ENCODE measurements at regions not wholly inside any gene's neighbourhood (a gene's known extent, or its start where the extent isn't known, plus 50 kb on each side); places are given as distances from the start of the nearest gene placed in this dataset.
"Not testable (repeated sequence)": the region's sequence is repeated elsewhere in the genome, so short reads cannot be mapped to it uniquely, and the experiment has no call there.

DNA sequence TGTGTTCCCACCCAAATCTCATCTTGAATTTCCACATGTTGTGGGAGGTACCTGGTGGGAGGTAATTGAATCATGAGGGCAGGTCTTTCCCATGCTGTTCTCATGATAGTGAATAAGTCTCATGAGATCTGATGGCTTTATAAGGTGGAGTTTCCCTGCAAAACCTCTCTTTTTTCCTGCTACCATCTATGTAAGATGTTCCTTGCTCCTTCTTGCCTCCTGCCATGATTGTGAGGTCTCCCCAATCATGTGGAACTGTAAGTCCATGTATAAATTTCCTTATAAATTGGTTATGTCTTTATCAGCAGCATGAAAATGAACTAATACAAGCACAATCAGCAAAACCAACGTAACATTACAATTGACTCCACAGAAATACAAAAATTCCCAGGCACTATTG, 814.8 kb upstream of the CITED2 start:
- not testable (repeated sequence) for DNase-seq (ENCODE audit: low read depth)

DNA sequence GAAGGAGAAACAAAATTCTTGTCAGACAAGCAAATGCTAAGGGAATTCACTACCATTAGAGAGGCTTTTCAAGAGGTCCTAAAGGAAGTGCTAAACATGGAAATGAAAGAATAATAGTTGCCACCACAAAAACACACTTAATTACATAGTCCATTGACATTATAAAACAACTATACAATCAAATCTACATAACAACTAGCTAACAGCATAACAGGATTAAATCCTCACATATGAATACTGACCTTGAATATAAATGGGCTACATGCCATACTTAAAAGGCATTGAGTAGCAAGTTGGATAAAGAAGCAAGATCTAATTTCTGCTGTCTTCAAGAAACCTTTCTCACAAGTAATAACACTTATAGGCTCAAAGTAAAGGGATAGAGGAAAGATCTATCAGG, 811.5 kb upstream of the CITED2 start:
- DNase-seq (ENCODE audit: low read depth): no peak

DNA sequence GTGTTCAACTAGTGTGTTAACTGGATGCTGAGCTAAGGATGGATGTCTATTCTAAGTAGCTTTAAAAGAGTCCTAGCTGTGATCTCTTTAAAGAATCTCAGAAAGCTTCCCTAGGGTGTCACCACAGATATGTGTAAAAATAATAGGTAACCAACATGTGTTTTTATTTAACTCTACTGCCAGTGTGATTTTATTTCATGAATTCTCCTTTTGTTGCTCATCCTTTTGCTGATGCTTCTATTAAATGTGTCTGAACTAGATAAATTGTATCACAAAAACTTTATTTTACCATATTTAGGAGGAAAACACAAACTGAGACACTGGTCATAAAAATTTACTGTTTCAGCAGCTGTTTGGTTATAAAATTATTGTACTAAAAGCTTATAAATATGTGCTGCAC, 809.4 kb upstream of the CITED2 start:
- no peak for DNase-seq (ENCODE audit: low read depth)

DNA sequence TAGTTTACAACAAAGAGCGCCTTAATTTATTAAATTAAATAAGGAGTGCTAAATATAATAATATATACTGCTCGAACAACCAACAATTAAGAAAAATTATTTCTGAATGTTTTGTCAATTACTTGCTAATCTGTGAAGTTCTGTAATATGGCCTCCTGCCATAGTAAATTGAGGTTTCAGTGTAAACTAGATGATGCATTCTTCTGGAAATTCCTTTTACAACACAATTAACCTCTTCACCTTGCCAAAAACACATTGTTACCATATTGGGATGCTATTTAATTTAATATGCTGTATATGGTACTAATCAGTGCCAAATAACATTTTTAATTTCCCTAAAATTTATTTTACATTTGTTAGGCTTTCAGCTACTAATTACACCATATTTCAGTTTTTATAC, 808.4 kb upstream of the CITED2 start:
- no peak for DNase-seq (ENCODE audit: low read depth)

DNA sequence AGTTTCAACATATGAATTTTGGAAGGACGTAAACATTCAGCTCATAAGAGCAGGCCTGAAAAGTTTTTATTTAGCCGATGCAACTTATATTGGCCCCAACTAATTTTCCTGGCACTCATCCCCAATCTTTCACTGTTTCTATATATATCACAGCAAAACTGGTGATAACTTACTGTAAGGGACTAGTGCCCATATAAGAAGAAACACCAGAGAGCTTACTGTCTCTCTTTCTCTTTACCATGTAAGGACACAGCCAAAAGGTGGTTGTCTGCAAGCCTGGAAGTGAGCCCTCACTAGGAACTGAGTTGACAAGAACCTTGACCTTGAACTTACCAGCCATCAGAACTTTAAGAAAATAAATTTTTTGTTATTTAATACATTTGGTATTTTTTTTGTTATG, 807.4 kb upstream of the CITED2 start:
- no peak for DNase-seq (ENCODE audit: low read depth)

DNA sequence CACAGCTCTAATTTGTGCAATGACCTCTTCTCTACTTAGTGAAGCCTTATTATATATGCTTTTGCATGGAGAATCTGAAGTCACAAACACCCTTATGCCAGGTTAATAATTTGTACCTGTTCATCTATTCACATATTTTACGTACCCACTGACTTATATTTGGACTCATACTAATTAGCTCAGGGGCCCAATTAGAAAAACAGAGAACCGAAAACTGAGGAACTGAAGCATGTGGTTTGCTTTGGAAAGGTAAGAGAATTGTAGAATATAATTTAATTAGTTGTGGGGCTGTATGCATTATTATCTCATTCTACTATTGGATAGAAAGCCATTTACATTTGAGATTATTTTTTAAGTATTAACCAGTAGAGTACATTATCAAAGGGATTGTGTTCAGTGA, 805.9 kb upstream of the CITED2 start:
- no peak for DNase-seq (ENCODE audit: low read depth)

DNA sequence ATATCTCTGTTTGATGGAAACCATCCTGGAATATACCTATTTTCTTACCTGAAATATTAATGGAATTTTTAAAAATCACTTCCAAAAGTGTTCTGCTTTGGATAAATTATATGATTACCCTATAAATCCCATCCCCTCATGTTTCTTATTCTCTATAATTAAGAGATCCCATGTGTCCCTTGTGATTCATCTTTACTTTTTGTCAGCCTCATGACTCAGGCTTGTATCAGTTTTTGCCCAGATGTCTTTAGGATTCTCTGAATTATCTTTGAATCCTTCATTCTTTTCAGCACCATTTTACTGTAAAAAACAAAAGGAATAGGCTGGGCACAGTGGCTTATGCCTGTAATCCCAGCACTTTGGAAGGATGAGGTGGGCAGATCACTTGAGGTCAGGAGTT, 804.5 kb upstream of the CITED2 start:
- no peak for DNase-seq (ENCODE audit: low read depth)

DNA sequence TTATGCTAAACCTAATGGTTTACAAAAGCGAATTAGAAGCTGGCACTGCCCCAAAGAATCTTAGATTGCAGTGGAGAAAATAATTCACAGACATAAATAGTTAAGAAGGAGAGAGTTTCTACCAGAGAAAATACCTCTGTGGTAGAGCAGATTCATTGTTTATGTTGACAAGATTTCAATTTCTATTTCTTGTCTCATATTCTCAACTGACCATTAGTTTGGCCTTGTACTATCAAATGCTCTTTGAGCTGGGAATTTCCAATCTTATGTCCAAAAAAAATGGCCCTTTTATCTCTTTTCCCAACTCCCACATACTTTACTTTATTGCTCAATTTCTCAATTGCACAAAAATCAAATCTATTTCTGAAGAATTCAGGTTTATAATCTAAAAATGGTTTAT, 804.1 kb upstream of the CITED2 start:
- DNase-seq (ENCODE audit: low read depth): no peak

DNA sequence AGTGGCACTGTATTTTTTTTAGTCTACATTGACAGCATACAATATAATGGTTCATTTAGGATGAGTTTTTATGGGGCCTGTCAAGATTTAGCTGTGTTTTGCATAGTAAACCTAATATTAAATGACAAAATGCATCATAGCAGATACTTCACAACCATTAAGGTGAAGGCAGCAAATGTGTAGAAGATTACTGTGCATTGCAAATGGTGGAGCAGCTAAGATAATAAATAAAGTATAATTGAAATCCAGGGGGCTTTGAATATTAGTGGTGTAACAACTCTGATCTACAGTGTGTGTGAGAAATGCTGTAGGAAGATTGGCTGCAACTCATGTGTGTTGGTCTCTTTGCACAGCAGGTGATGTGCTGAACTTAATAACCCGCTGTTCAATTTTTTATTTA, 801.9 kb upstream of the CITED2 start:
- no peak for DNase-seq (ENCODE audit: low read depth)

DNA sequence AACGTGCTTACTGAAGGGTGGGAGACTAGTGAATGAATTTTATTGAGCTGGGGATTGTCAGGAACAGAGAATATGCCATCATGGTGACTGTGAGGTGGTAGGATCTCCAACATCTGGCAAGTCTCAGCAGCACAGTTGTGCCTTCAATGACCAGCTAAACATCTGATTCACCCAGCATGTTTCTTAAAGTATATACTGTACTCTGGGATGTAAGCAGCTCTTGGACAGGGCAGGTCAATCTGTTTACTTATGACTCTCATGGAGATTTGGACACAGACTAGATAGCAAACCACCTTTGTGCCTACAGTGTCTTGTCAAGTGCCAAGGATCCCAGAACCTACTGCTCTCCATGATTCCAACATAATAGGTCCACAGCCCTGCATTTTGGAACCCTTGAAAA, 801.0 kb upstream of the CITED2 start:
- DNase-seq (ENCODE audit: low read depth): no peak

DNA sequence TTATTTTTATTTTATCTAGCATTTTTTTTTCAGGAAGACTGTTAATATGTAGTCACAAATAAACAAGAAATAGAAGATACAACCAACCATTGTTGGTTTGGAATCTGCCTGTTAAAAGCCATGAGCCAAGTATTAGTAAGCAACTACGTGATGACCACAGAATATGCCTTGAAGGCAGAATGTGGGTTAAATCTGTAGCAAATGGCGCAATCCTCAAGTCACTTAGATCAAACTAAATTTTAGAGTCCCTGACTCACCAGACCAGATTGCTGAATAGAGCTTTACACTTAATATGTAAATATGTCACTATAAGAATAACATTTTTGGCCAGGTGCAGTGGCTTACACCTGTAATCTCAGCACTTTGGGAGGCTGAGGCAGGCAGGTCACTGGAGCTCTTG, 800.1 kb upstream of the CITED2 start:
- DNase-seq (ENCODE audit: low read depth): no peak

DNA sequence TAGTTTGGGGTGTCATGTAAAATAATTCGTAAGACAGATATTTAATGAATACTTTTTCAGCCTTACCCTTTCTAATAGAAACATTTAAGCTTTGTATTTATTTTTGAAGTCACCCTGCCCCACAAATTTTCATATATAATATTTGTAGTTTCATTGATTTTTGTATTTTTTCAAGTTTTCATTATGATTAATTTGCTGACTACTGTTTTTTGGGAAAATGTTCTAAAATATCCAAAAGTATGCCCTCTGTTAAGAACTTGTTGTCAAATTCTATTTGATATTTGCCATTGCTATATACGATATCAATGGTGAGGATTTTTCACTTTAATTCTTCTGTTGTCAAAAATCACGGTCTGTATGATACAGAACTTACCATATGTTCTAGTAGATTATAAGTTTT, 793.9 kb upstream of the CITED2 start:
- no peak for DNase-seq (ENCODE audit: low read depth)

DNA sequence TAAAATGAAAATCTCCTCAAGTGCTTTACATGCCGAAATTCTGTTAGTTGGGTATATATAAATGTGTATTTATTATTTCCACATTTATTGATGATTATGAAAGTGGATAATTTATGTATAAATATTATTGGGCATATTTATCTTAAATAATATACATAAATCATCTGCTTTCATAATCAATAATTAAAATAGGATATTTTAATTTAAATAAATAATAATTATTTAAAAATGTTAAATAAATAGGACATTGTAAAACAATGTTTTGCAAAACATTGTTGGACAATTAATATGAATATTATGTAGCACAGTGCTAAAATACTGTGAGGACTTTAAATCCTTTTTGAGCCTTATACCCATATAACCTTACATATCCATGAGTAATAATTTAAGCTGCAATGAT, 786.5 kb upstream of the CITED2 start:
- no peak for DNase-seq (ENCODE audit: low read depth)

DNA sequence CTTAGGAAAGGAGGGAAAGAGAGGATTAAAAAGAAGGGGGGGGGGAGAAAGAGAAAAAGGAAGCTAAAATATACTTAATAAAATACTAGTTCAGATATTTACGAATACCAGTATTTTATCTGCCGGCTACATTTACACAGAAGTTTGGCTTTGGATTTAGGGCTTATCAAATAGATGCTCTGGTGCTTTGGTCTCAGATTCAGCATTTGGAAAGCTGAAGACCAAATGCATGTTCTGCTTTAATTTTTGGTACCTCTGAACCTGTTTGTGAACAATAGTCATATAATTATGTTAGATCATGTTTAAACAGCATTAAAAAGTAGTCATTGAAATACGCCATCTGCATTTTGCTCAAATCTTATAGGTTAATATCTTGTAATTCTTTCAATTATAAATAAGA, 786.0 kb upstream of the CITED2 start:
- DNase-seq (ENCODE audit: low read depth): no peak

DNA sequence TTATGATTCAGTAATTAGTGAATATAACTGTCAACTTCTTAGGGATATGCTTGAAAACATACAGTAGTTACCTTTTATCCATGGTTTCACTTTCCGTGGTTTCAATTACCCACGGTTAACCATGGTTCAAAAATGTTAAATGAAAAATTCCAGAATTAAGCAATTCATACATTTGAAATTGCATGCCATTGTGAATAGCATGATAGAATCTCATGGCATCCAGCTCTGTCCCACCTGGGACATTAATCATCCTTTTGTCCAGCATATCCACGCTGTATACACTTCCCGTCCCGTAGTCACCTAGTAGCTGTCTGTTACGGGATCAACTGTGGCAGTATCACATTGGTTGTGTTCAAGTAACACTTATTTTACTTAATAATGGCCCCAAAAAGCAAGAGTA, 781.7 kb upstream of the CITED2 start:
- DNase-seq (ENCODE audit: low read depth): no peak

DNA sequence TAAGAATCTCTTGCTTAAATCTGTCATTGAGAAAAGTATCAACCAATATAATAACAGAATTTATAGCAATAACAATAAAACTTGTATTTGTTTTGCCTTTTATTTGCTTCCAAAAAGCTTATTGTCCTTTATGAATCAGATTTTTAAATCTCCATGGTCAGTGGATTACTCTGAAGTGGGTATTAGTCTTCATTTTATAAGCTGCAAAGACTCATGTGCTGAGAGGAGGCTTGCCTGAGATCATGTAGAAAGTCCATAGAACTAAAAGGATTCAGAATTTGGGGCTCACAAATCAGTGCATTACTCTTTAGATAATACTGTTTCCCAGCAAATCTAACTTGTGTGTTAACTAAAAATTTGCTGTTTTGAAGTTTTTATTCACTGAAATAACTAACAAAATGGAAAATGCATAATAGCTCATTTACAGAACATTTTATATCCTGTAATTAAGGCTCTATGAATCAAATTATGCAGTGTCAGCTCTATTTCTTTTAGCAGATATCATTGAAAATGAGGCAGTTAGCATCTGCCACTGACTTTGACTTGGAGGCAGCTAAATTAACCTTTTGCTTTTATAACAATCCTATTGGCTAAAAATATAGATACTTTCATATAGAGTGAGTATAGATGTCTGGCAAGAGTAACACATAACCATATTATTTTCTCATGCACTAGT, 781.1 kb upstream of the CITED2 start:
- no peak for DNase-seq (ENCODE audit: low read depth)

DNA sequence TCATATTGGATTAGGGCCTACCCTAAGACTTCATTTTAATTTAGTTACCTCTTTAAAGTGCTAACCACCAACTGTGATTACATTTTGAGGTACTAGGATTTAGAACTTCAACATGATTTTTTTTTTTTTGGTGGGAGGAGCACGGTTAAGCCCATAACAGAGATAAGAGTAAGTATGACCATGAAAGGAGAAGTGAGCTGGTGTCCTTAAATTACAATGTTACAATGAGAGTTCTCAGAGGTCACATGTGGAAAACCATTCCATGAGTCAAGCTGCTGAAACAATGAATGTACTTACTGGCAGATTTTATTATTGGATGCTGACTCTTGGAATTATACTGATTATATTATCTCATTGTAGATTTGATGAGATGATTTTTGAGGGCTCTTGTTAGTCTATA, 779.3 kb upstream of the CITED2 start:
- no peak for DNase-seq (ENCODE audit: low read depth)

DNA sequence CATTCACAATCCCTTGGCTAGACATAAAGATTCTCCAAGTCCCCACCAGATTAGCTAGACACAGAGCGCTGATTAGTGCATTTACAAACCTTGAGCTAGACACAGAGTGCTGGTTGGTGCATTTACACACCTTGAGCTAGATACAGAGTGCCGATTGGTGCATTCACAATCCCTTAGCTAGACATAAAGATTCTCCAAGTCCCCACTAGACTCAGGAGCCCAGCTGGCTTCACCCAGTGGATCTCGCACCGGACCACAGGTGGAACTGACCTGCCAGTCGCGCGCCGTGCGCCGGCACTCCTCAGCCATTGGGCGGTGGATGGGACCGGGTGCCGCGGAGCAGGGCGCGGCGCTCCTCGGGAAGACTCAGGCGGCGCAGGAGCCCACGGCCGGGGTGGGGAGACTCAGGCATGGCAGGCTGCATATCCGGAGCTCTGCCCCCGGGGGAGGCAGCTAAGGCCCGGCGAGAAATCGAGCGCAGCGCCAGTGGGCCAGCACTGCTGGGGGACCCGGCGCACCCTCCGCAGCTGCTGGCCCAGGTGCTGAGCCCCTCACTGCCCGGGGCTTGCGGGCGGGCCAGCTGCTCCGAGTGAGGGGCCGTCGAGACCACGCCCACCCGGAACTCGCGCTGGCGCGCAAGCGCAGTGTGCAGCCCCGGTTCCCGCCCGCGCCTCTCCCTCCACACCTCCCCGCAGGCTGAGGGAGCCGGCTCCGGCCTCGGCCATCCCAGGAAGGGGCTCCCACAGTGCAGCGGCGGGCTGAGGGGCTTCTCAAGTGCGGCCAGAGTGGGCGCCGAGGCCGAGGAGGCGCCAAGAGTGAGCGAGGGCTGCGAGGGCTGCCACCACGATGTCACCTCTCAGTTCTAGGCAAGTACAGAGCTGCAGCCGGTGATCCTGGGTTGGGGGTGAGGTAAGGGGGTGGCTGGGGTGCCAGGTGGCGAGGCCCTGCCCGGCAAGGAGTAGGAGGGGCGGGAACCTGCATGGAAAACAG, 773.7 kb upstream of the CITED2 start:
- DNase-seq (ENCODE audit: low read depth): not testable (repeated sequence)

DNA sequence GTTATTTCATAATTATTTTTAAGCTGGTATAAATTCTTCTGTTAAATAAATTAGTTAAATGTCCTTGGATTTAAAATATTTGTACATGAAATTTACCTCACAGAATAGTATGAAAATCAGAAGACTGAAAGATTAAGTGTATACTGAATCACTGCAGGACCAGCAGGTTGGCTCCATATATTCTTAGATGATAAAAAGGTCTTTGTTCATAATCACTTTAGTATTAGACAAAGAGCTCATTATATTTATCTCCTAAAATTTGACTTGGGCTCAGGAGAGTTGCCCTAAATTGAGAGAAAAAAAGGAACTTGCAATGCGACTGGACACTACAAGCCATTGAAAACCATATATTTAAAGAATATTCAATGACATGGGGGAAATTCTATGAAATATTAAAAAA, 766.4 kb upstream of the CITED2 start:
- no peak for DNase-seq (ENCODE audit: low read depth)

DNA sequence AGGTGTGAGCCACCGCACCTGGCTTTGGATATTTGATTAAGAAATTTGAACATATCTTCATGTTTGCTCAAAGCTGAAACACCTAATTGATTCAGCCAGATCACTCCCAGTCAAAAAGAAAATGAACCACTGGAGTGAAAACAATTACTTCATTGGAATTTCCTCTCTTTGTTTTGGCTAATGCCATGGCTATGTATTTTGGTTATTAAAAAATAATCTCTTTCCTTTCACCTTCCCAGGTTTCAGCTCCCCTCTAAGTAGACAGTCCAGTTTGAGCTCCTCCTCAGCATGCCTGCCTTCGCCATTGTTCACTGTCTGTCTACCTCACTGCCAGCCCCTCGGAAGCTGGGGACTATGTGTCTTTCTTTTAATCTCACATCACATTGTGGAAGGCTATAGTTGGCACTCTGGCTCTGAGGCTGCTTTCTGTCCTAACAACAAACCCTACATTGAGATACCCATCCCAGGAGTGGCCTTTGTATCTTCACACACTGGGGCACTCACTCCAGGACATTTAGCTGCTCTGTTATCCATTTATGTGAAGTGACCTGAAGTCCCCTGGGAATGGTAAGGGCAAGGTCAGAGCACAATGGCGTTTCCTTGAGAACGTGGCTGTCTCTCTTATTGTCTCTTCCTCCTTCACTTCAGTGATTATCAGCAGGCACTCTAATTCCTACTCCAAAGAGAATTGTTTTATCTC, 764.0 kb upstream of the CITED2 start:
- DNase-seq (ENCODE audit: low read depth): no peak

DNA sequence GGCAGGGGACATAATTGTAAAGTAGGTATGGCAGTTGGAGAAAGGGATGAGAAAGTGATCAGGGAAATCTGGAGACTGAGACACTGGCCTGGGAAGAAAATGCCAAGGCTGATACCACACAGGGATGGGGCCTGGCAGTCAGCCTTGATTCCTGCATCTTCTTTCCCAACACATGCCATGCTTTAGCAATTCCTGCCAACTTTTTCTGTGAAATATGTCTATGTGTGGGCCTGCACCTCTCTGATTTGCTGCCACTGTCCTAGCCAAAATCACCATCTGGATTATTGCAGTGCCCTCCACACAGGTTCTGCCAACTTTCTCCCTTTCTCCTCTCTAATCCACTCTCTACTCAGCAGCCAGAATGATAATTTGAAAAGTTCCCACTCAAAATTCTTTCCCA, 759.8 kb upstream of the CITED2 start:
- DNase-seq (ENCODE audit: low read depth): no peak

DNA sequence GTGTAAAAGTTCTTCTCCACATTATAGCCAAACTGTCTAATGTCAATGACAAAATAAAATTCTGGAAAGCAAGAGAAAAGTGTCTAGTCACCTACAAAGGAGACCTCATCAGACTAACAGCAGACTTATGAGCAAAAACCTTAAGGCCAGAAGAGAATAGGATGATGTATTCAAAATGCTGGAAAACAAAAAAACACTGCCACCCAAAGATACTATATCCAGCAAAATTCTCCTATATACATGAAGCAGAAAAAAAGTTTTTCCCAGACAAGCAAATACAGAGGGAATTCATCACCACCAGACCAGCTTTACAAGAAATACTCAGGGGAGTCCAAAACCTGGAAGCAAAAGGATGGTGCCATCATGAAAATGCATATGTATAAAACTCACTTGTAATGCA, 755.6 kb upstream of the CITED2 start:
- no peak for DNase-seq (ENCODE audit: low read depth)

DNA sequence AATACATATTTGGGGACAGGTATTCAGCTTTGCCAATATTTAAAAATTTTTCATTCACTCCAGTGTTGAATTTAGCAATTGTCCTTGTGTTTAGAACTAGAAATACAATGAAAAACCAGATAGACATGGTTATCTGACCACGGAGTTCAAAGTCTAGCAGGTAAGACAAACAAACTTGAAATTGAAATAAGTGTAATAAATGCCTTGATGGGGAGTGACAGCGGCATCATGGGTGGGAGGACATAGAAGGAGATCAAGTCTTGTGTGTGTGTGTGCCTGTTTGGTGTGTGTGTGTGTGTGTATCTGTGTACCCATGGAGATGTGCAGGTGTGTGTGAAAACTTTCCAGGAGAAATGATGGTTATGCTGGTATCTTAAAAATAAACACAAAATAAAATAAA, 750.0 kb upstream of the CITED2 start:
- DNase-seq (ENCODE audit: low read depth): no peak
